A549 (cell line): ENCODE measurements at regions not wholly inside any gene's neighbourhood (a gene's known extent, or its start where the extent isn't known, plus 50 kb on each side); places are given as distances from the start of the nearest gene placed in this dataset.

Source experiments
- ATAC-seq, 2 experiments: fragments of 200-7000 bp in 1 of 2; fragments of >200 bp in 1 of 2; cut with Nextera tagmentation in 1 of 2; cut with Tn5 transposase in 1 of 2; 3 replicates each; pipeline versions ENCODE4 v1.8.0 to v1.9.1; 2018 to 2020; ENCODE audit warnings: mild to moderate bottlenecking in 1 of 2, moderate library complexity in 1 of 2
- CTCF ChIA-PET: fragments of 300-600 bp; sonication (Branson Sonifier 250); formaldehyde crosslinking; extraction: SDS; loops from one replicate; lab custom pipeline; 2021; ENCODE audit warnings: antibody characterized with exemption, inconsistent platforms; lab: Yijun Ruan, JAX
- POLR2A ChIA-PET: fragments of 350-600 bp; formaldehyde crosslinking; extraction: SDS; loops from one replicate; lab custom pipeline; 2021; ENCODE audit warnings: antibody characterized with exemption, inconsistent platforms; lab: Yijun Ruan, JAX
- DNase-seq, 2 experiments: peaks; one replicate each; pipeline versions ENCODE4 v3.0.0 to v3.0.0-alpha.2; 2011 to 2016; ENCODE audit warnings: low read depth in 1 of 2, low spot score in 1 of 2
- FAIRE-seq: peaks from 2 replicates; lab custom pipeline; 2011; peaks lifted over from hg19 to GRCh38; lab: Jason Lieb, UNC
- H3K27ac ChIP-seq, 2 experiments: fragments of >200 bp; sonication (Bioruptor Twin); formaldehyde crosslinking; 3 replicates each; pipeline ENCODE4 v1.5.1; 2016 to 2017
- H3K4me1 ChIP-seq: fragments of >200 bp; sonication (Bioruptor Twin); formaldehyde crosslinking; 3 replicates; pipeline ENCODE4 v1.6.1; 2016
- H3K4me2 ChIP-seq: fragments of >200 bp; sonication (Bioruptor Twin); formaldehyde crosslinking; 3 replicates; pipeline ENCODE4 v1.6.1; 2016
- H3K4me3 ChIP-seq: fragments of >200 bp; sonication (Bioruptor Twin); formaldehyde crosslinking; 3 replicates; pipeline ENCODE4 v1.5.1; 2016
- H3K9me3 ChIP-seq: fragments of >200 bp; sonication (Bioruptor Twin); formaldehyde crosslinking; 3 replicates; pipeline ENCODE4 v1.6.1; 2016
- CBX2 ChIP-seq: fragments of 200-600 bp; sonication (generic); IDR thresholded peaks from 2 replicates; pipeline ENCODE4 v1.6.1; 2016; ENCODE audit warnings: low read depth, mild to moderate bottlenecking, borderline replicate concordance
- CHD2 ChIP-seq: fragments of 150-350 bp; IDR thresholded peaks from 2 replicates; pipeline ENCODE4 v1.6.1; 2014; ENCODE audit warnings: low read length; ENCODE audit not compliant: partially characterized antibody
- E2F6 ChIP-seq: IDR thresholded peaks from 2 replicates; pipeline ENCODE4 v1.6.1; 2012; ENCODE audit warnings: low read depth, borderline replicate concordance
- EP300 ChIP-seq, 2 experiments: fragments of >200 bp; sonication (Bioruptor Twin); formaldehyde crosslinking; IDR thresholded peaks; 2 replicates in 1 of 2; 3 replicates in 1 of 2; pipeline ENCODE4 v1.6.1; 2016 to 2017
- FOSL2 ChIP-seq, 2 experiments: fragments of 450-650 bp in 1 of 2; fragments of >200 bp in 1 of 2; sonication (Bioruptor Twin) in 1 of 2; formaldehyde crosslinking; IDR thresholded peaks; 2 replicates each; pipeline versions ENCODE4 v1.5.0 to v1.6.1; 2016 to 2020; ENCODE audit warnings: mild to moderate bottlenecking in 1 of 2, moderate library complexity in 1 of 2
- HDAC2 ChIP-seq: fragments of 200-600 bp; sonication (generic); IDR thresholded peaks from 2 replicates; pipeline ENCODE4 v1.6.1; 2016
- HOXB13 ChIP-seq: fragments of 250-450 bp; sonication (Bioruptor Pico); IDR thresholded peaks from 2 replicates; pipeline ENCODE4 v1.5.0; 2020; ENCODE audit warnings: low read depth, mild to moderate bottlenecking, moderate library complexity
- JUN ChIP-seq, 2 experiments: fragments of >200 bp; sonication (Bioruptor Twin); formaldehyde crosslinking; IDR thresholded peaks; 2 replicates in 1 of 2; 3 replicates in 1 of 2; pipeline ENCODE4 v1.6.1; 2016 to 2017
- KDM1A ChIP-seq: fragments of 200-600 bp; sonication (generic); IDR thresholded peaks from 2 replicates; pipeline ENCODE4 v1.6.1; 2016; ENCODE audit warnings: low read depth, mild to moderate bottlenecking
- MAFK ChIP-seq: fragments of 450-650 bp; IDR thresholded peaks from 2 replicates; pipeline ENCODE4 v1.6.1; 2014; ENCODE audit not compliant: partially characterized antibody
- MAX ChIP-seq: IDR thresholded peaks from 2 replicates; pipeline ENCODE4 v1.6.1; 2012
- NFE2L2 ChIP-seq: fragments of 150-350 bp; conservative IDR thresholded peaks from 2 replicates; pipeline ENCODE4 v1.6.1; 2014; ENCODE audit warnings: low read length
- RFX5 ChIP-seq: fragments of 450-650 bp; IDR thresholded peaks from 2 replicates; pipeline ENCODE4 v1.7.1; 2014; ENCODE audit warnings: antibody characterized with exemption, mild to moderate bottlenecking, moderate library complexity
- USF2 ChIP-seq: fragments of 450-650 bp; IDR thresholded peaks from 2 replicates; pipeline ENCODE4 v1.6.1; 2014; ENCODE audit warnings: antibody characterized with exemption
- ZC3H11A ChIP-seq: fragments of 450-650 bp; IDR thresholded peaks from 2 replicates; pipeline ENCODE4 v1.6.1; 2014; ENCODE audit warnings: antibody characterized with exemption, mild to moderate bottlenecking
- whole genome bisulfite sequencing: methylation state at CpG from one replicate; pipeline ENCODE4 v1.1.6; 2017; ENCODE audit errors: missing lambda C conversion rate; 5-methylcytosine and 5-hydroxymethylcytosine counted together
- TF ChIP-seq, protein P1 (sequence below): fragments of >200 bp; sonication (Bioruptor Twin); formaldehyde crosslinking; IDR thresholded peaks from 3 replicates; pipeline ENCODE4 v1.6.1; 2016
- TF ChIP-seq, protein P2 (sequence below): IDR thresholded peaks from 2 replicates; pipeline ENCODE4 v1.6.1; 2012

DNA sequence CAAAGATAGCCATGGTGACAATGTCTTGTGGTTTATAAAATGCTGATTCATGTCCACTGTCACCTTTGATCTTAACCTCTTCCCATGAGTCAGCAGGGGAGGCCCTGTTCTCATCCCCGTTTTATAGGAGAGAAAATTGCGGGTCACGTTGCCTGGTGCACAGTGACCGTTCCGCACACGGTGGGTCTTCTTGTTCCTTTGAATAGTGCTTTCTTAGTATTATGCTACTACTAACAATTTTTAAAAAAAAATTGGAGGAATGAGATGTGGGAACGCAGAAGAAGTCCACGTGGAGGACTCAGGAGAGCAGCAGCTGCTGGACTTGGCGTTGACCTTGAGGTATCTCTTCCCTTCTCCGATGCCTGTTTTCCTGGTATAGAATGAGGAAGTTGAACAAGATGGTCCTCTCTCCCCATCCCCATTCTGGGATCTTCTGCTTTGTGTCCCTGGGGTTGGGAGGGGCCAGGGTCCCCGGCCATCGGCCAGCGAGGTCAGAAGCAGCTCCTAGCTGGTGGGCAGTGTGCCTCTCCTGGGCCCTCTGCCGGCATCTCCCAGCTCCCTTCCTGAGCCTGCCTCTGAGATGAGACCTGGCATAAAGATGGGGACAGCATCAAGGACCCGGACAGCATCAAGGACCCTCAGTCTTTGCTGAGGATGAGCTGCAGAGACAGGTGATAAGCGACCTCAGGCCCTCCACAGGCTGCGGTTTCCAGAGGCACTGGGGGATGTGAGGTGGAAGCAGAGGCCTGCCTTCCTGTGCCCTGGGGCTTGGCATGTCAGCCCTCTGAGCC, 143.9 kb downstream of the C9orf50 start:
- peaks cover 63% of the 10 kb centered on the region for H3K4me1 ChIP-seq
- CTCF ChIA-PET, result interaction anchor here (0.6 to 2.1 kb wide), 5 partner anchors 11 to 337 kb away, joined by 3 to 10 read pairs (median 4); no protein-coding TSS in a partner anchor

DNA sequence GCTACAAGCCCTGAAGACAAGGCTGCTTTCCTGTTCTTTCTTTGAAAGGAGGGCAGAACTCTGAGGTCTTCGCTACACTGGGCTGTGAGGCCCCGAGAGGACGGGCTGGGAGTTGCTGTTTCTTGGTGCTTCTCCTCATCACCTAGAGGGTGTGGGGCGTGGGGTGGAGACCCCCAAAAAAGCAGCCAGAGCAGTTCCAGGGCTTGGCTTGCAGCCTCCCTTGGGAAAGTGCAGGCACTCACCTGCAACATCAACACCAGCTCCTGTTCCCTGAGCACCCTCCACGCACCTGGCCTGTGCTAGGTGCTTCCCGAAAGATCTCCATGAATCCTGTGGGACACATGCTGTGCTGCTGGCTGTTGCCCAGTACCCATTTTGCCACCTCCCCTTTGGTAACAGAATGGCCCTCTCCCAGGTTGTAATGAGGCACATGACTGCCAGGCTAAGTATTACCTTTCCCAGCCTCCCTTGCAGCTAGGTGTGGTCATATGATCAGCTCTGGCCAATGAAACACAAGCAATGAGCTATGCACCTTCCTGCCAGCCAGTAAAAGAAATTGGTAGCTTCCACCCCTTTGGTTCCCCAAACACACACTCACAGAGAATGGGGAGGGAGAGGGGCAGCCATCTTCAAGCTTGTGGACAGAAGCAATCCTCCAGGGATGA, 146.0 kb downstream of the C9orf50 start:
- peak in 1 of 2 experiments; percentile 65 for DNase-seq
- Histone ChIP-seq H3K9me3 (peaks cover 17% of the 10 kb centered on the region), H3K4me2 (no peak overlapping the region), H3K4me1 (peaks cover 58% of the 10 kb centered on the region), H3K4me3 (no peak overlapping the region), H3K27ac (peak overlapping the region; percentile 99 to 100; a peak in 5 of 6 replicates)
- CTCF ChIA-PET, result interaction anchor here (1.0 to 2.8 kb wide), 9 partner anchors 8 to 335 kb away, joined by 3 to 13 read pairs (median 4); partner anchors contain the start of gene IER5L
- FAIRE-seq, result no peak
- WGBS, result 79% methylated on average over 6 of the region's 6 CpGs
- TF ChIP-seq RFX5 (no peak), MAX (0 out of 2 replicates have a peak, but pooled peaks have one; percentile 22), USF2 (peak; percentile 76), HDAC2 (no peak)
- TF ChIP-seq, protein P1, sequence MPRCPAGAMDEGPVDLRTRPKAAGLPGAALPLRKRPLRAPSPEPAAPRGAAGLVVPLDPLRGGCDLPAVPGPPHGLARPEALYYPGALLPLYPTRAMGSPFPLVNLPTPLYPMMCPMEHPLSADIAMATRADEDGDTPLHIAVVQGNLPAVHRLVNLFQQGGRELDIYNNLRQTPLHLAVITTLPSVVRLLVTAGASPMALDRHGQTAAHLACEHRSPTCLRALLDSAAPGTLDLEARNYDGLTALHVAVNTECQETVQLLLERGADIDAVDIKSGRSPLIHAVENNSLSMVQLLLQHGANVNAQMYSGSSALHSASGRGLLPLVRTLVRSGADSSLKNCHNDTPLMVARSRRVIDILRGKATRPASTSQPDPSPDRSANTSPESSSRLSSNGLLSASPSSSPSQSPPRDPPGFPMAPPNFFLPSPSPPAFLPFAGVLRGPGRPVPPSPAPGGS, result no peak
- POLR2A ChIA-PET, result interaction anchor here (0.7 kb wide), 1 partner anchor 297 kb away, joined by 3 read pairs; the partner anchor contains the start of gene IER5L
- ATAC-seq, result no peak

More for the DNA sequence above, 143.9 kb downstream of the C9orf50 start:
- POLR2A ChIA-PET, result interaction anchor here (0.7 to 1.0 kb wide), 2 partner anchors 299 to 311 kb away, joined by 3 read pairs; partner anchors contain the start of gene IER5L
- Histone ChIP-seq H3K4me2 (peak overlapping the region; percentile 53), H3K4me3 (no peak overlapping the region), H3K9me3 (peaks cover 17% of the 10 kb centered on the region), H3K27ac (peak overlapping the region; percentile 99 to 100)
- 65% methylated on average over 16 of the region's 17 CpGs for WGBS
- DNase-seq (peak in 1 of 2 experiments; percentile 73), ATAC-seq (peak in 1 of 2 experiments; percentile 7; a peak in 2 of 6 replicates), FAIRE-seq (no peak)
- TF ChIP-seq JUN (IDR thresholded peaks at IDR 0.05) (0 out of 5 replicates have a peak, but pooled peaks of 1 of the 2 experiments have one; percentile 23), NFE2L2 (peak; percentile 86), CHD2 (no peak), KDM1A (no peak), EP300 (IDR thresholded peaks at IDR 0.05) (0 out of 5 replicates have a peak, but pooled peaks of 1 of the 2 experiments have one; percentile 17), CBX2 (no peak), ZC3H11A (no peak), MAFK (peak; percentile 95), FOSL2 (IDR thresholded peaks at IDR 0.05) (no peak), FOSL2 (CRISPR knock-in tag; IDR thresholded peaks at IDR 0.05) (peak; percentile 73), HDAC2 (no peak), HOXB13 (CRISPR knock-in tag) (0 out of 2 replicates have a peak, but pooled peaks have one; percentile 37), E2F6 (peak; percentile 31; the same call in 1 of the 2 replicates)
- TF ChIP-seq, protein P2, sequence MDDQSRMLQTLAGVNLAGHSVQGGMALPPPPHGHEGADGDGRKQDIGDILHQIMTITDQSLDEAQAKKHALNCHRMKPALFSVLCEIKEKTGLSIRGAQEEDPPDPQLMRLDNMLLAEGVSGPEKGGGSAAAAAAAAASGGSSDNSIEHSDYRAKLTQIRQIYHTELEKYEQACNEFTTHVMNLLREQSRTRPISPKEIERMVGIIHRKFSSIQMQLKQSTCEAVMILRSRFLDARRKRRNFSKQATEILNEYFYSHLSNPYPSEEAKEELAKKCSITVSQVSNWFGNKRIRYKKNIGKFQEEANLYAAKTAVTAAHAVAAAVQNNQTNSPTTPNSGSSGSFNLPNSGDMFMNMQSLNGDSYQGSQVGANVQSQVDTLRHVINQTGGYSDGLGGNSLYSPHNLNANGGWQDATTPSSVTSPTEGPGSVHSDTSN, result no peak
